Epithelial cell of proximal tubule (primary cell): ENCODE measurements at regions not wholly inside any gene's neighbourhood (a gene's known extent, or its start where the extent isn't known, plus 50 kb on each side); places are given as distances from the start of the nearest gene placed in this dataset.

Experiments used
- DNase-seq: peaks from one replicate; pipeline ENCODE4 v3.0.0-alpha.2; 2011; ENCODE audit warnings: low read depth
- H3K4me3 ChIP-seq: 2 replicates; pipeline ENCODE4 v1.5.1; 2011; ENCODE audit warnings: low read depth, mild to moderate bottlenecking, low read length
- TF ChIP-seq, protein P1 (sequence below): conservative IDR thresholded peaks from 2 replicates; pipeline ENCODE4 v1.5.1; 2012; ENCODE audit warnings: low read depth, mild to moderate bottlenecking, low read length

DNA sequence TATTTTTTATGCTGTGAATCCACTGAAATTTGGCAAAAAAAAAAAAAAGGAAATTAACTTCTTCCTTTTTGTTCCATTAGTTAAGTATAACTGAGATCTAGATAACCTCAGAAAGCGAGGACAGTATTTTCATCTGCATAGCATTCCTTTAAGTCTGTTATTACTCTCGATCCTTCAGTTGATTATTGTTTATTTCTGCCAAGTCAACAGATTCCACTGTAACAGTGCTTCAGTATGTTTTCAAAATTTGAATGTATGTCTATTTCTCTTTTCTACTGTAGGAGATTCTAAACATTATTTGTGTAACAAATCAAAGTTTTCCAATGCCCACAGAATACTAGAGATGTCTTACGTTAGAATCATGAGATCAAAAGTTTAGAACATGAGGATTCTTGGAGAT is 133.1 kb upstream of the RGPD4 start:
- TF ChIP-seq, protein P1, sequence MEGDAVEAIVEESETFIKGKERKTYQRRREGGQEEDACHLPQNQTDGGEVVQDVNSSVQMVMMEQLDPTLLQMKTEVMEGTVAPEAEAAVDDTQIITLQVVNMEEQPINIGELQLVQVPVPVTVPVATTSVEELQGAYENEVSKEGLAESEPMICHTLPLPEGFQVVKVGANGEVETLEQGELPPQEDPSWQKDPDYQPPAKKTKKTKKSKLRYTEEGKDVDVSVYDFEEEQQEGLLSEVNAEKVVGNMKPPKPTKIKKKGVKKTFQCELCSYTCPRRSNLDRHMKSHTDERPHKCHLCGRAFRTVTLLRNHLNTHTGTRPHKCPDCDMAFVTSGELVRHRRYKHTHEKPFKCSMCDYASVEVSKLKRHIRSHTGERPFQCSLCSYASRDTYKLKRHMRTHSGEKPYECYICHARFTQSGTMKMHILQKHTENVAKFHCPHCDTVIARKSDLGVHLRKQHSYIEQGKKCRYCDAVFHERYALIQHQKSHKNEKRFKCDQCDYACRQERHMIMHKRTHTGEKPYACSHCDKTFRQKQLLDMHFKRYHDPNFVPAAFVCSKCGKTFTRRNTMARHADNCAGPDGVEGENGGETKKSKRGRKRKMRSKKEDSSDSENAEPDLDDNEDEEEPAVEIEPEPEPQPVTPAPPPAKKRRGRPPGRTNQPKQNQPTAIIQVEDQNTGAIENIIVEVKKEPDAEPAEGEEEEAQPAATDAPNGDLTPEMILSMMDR = no peak
- H3K4me3 ChIP-seq = no peak overlapping the region
- DNase-seq = no peak

DNA sequence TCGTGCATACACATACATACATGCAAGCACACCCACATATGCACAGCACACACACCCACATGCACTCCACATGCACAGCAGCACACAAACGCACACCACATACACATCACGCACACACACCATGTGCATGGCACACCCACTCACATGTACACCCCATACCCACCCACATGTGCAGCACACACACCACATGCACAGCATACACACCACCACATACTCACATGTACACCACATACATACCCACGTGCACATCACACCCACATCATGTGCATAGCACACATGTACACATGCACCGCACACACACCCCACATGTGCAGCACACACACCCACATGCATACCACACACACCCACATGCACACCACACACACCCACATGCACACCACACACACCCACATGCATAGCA is 132.0 kb upstream of the RGPD4 start:
- no peak overlapping the region for H3K4me3 ChIP-seq
- DNase-seq = no peak
- TF ChIP-seq, protein P1 = no peak

DNA sequence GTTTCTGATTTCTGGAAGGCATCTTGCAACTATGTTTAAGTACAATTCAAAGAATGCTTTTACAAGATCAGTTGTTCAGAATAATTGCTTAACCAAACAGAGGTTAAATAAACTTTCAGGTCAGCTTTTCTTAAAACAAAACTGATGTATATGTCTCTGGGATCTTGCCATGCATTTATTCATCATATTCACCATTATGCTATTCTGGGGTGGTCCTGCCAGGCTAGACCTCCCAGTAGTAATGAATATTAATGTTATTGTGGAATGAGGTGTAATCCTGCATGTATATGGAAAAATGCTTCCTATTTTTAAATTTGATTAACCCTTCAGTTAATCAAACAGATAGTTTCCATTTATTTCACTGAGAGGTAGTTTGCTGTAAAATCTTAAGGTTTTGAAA is 129.3 kb upstream of the RGPD4 start:
- no peak overlapping the region for H3K4me3 ChIP-seq
- TF ChIP-seq, protein P1 = no peak
- DNase-seq = no peak

DNA sequence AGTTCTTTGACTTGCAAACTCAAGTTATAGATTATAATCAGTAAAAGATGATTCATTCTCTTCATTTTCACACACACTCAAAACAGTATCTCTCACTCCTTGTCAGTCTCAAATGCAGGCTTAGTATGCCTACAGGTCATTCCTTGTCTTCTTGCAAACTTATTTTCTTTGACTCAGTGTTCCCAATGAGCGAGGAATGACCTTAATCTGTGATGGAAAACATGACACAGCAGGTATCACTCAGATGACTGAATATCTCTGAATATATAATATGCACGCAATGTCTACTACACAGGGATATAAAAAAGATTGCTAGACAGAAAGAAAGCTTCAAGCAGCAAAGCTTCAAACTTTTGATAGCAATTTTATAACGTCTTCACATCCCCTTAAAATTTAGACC is 127.8 kb upstream of the RGPD4 start:
- DNase-seq = no peak
- no peak overlapping the region for H3K4me3 ChIP-seq
- TF ChIP-seq, protein P1 = no peak

DNA sequence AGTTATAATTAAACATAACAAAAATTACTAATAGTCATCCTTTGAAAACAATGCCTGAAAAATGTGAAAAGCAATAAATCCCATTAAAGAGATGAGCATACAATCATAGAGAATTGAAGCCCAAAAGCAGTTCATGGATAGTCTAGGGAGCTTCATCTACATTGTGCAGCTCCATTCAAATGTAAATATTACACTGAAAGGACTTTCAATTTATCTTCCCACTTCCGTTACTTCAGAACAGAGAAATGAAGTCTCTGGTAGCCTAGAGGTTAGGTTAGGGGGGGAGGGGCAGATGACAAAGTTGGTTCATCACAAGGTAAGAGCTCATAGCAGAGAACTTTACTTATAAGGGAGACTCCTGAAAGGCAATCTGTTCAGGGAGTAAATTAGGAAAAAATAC is 126.6 kb upstream of the RGPD4 start:
- no peak for DNase-seq
- TF ChIP-seq, protein P1 = no peak
- no peak overlapping the region for H3K4me3 ChIP-seq

DNA sequence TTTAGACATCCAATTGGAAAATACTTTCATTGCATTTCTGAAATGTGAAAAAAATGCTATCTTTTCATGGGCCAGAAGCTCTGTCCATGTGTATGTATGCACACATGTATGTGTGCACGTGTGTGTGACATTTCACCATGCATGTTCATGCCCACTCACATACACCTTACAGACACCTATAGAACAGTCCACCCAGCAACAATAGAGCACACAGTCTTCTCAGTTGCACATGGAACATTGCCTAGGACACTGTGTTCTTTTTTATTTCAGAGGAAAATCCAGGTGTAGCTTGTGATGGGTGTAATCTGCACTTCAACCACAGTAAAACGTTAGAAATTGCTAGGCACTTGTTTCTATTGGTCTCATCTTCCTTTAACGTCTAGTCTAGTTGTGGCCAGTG is 114.8 kb upstream of the RGPD4 start:
- DNase-seq = no peak
- H3K4me3 ChIP-seq = no peak overlapping the region
- TF ChIP-seq, protein P1 = no peak

DNA sequence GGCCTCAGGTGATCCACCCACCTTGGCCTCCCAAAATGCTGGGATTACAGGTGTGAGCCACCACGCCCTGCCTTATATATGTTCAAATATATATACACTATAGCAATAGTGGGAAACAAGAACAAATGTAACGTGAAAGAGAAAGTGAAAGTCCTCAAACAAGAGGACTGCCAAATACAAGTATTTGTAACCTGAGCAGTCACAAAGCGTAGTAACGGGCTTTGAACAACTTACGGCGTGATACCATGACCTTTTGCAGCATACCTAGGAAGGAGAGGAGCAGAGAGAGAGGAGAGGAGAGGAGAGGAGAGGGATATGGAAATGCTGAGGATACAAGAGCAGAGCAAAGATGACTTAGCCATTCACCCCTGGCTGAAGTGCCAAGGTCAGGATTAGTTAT is 113.8 kb upstream of the RGPD4 start:
- no peak for DNase-seq
- TF ChIP-seq, protein P1 = no peak
- H3K4me3 ChIP-seq = peak overlapping the region; percentile 42
